NCI-H1436 treated with DMSO at 0.1 percent for 48 hours (cell line): ENCODE measurements at regions not wholly inside any gene's neighbourhood (a gene's known extent, or its start where the extent isn't known, plus 50 kb on each side); places are given as distances from the start of the nearest gene placed in this dataset.

Experiments used
- DNase-seq: peaks from one replicate; lab custom pipeline; 2025; lab: John Stamatoyannopoulos, UW

- no peak for DNase-seq
These were observed 235.8 kb downstream of the SLC6A15 start for GRCh38 chr12:84676787-84677186.

GRCh38 chr12:84661786-84662185 lies 250.8 kb downstream of the SLC6A15 start:
- DNase-seq, result no peak

- DNase-seq, result no peak
These were observed 252.5 kb downstream of the SLC6A15 start for GRCh38 chr12:84660139-84660538.

GRCh38 chr12:84658877-84659276 lies 253.7 kb downstream of the SLC6A15 start:
- DNase-seq, result no peak

- no peak for DNase-seq
These were observed 255.9 kb downstream of the SLC6A15 start for GRCh38 chr12:84656705-84657104.

GRCh38 chr12:84653482-84653881 lies 259.1 kb downstream of the SLC6A15 start:
- no peak for DNase-seq

- no peak for DNase-seq
These were observed 264.2 kb downstream of the SLC6A15 start for GRCh38 chr12:84648425-84648824.

GRCh38 chr12:84644908-84645307 lies 267.7 kb downstream of the SLC6A15 start:
- DNase-seq, result peak; percentile 20

GRCh38 chr12:84643993-84644392 lies 268.6 kb downstream of the SLC6A15 start:
- no peak for DNase-seq

GRCh38 chr12:84641940-84642545 lies 270.6 kb downstream of the SLC6A15 start:
- DNase-seq, result peak; percentile 65

- DNase-seq, result no peak
These were observed 273.7 kb downstream of the SLC6A15 start for GRCh38 chr12:84638811-84639368.

- DNase-seq, result no peak
These were observed 274.7 kb downstream of the SLC6A15 start for GRCh38 chr12:84637926-84638325.

GRCh38 chr12:84636801-84637290 lies 275.8 kb downstream of the SLC6A15 start:
- no peak for DNase-seq

GRCh38 chr12:84634526-84634925 lies 278.1 kb downstream of the SLC6A15 start:
- no peak for DNase-seq

GRCh38 chr12:84632556-84632955 lies 280.0 kb downstream of the SLC6A15 start:
- DNase-seq, result no peak

GRCh38 chr12:84631020-84631419 lies 281.6 kb downstream of the SLC6A15 start:
- DNase-seq, result no peak

- DNase-seq, result no peak
These were observed 285.0 kb downstream of the SLC6A15 start for GRCh38 chr12:84627593-84627992.

- DNase-seq, result no peak
These were observed 288.0 kb downstream of the SLC6A15 start for GRCh38 chr12:84624601-84625000.

GRCh38 chr12:84619053-84619571 lies 293.5 kb downstream of the SLC6A15 start:
- DNase-seq, result no peak

- no peak for DNase-seq
These were observed 305.3 kb downstream of the SLC6A15 start for GRCh38 chr12:84607170-84607819.

GRCh38 chr12:84605983-84606382 lies 306.6 kb downstream of the SLC6A15 start:
- DNase-seq, result no peak

GRCh38 chr12:84604551-84604950 lies 308.0 kb downstream of the SLC6A15 start:
- no peak for DNase-seq
